ENCODE measurements at regions not wholly inside any gene's neighbourhood (a gene's known extent, or its start where the extent isn't known, plus 50 kb on each side); places are given as distances from the start of the nearest gene placed in this dataset.
"Not testable (repeated sequence)": the region's sequence is repeated elsewhere in the genome, so short reads cannot be mapped to it uniquely, and the experiment has no call there.

DNA sequence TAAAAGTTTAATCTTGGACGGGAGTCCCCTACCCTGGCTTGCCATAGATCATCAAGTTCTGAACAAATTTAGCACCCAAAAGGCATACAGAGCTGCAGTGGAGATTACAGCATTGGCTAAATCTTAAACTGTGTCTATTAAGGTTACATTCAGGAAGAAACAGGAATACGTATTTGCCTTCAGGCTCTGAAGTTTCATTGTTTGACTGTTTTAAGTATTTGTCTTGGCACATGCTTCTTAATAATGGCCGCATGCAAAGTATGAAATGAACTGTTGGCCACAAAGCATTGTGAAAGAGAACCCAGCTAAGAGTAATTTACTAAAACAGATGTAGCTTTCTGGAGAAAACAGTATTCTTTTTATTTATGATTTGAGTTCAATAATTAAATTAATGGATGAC, 63.9 kb upstream of the CNEP1R1 start:
- no peak overlapping the region for H3K4me3 ChIP-seq (ENCODE audit: low read depth in 2 of 2, low read length in 2 of 2)
- H3K36me3 ChIP-seq (ENCODE audit: control insufficient read depth, insufficient read depth, low read length): no peaks in the 10 kb centered on the region
- POLR2A ChIA-PET: no interaction called here
- H3K27ac ChIP-seq (ENCODE audit: low read length): no peak overlapping the region
- H3K4me1 ChIP-seq (ENCODE audit: control insufficient read depth, insufficient read depth, low read length): no peaks in the 10 kb centered on the region
- H3K9me3 ChIP-seq (ENCODE audit: control insufficient read depth, insufficient read depth, low read depth, low read length): no peaks in the 10 kb centered on the region
- TF ChIP-seq, protein P1, sequence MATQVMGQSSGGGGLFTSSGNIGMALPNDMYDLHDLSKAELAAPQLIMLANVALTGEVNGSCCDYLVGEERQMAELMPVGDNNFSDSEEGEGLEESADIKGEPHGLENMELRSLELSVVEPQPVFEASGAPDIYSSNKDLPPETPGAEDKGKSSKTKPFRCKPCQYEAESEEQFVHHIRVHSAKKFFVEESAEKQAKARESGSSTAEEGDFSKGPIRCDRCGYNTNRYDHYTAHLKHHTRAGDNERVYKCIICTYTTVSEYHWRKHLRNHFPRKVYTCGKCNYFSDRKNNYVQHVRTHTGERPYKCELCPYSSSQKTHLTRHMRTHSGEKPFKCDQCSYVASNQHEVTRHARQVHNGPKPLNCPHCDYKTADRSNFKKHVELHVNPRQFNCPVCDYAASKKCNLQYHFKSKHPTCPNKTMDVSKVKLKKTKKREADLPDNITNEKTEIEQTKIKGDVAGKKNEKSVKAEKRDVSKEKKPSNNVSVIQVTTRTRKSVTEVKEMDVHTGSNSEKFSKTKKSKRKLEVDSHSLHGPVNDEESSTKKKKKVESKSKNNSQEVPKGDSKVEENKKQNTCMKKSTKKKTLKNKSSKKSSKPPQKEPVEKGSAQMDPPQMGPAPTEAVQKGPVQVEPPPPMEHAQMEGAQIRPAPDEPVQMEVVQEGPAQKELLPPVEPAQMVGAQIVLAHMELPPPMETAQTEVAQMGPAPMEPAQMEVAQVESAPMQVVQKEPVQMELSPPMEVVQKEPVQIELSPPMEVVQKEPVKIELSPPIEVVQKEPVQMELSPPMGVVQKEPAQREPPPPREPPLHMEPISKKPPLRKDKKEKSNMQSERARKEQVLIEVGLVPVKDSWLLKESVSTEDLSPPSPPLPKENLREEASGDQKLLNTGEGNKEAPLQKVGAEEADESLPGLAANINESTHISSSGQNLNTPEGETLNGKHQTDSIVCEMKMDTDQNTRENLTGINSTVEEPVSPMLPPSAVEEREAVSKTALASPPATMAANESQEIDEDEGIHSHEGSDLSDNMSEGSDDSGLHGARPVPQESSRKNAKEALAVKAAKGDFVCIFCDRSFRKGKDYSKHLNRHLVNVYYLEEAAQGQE (IDR thresholded peaks at IDR 0.05; ENCODE audit: insufficient read depth in 1 of 2, low read depth in 2 of 2, low read length in 1 of 2): no peak
- no peak for TF ChIP-seq POLR2AphosphoS5 (IDR thresholded peaks at IDR 0.05; ENCODE audit: low read depth, low read length)
- no peak for TF ChIP-seq TCF7L2 (IDR thresholded peaks at IDR 0.05; ENCODE audit: low read depth, low read length)
- no peak for TF ChIP-seq SIN3A (IDR thresholded peaks at IDR 0.05; ENCODE audit: borderline replicate concordance, insufficient read depth, low read depth, low read length)
- TF ChIP-seq CTCF (IDR thresholded peaks at IDR 0.05): no peak
- DNase-seq (ENCODE audit: low read depth, low spot score) (no peak), ATAC-seq (no peak)
- no TSS peak for BruUV-seq (replicated peaks)
- H3K27me3 ChIP-seq (ENCODE audit: control insufficient read depth, insufficient read depth, low read length): no peaks in the 10 kb centered on the region
- in situ Hi-C loops (cut with HindIII; ENCODE audit: low pct_unique_long_range_greater_than_20kb, low sequenced_read_pairs) (no loop called here), intact Hi-C loops (cut with micrococcal nuclease; ENCODE audit: unreplicated experiment) (no loop called here)
- CTCF ChIA-PET: no interaction called here

GRCh38 chr16:49962566-49962965, 62.5 kb upstream of the CNEP1R1 start:
- BruUV-seq (replicated peaks); DNase-seq (ENCODE audit: low read depth, low spot score); H3K4me1 ChIP-seq (ENCODE audit: control insufficient read depth, insufficient read depth, low read length); H3K27me3 ChIP-seq (ENCODE audit: control insufficient read depth, insufficient read depth, low read length); H3K27ac ChIP-seq (ENCODE audit: low read length); ATAC-seq; H3K4me3 ChIP-seq (ENCODE audit: low read depth in 2 of 2, low read length in 2 of 2); CTCF ChIA-PET; in situ Hi-C loops (cut with HindIII; ENCODE audit: low pct_unique_long_range_greater_than_20kb, low sequenced_read_pairs); H3K36me3 ChIP-seq (ENCODE audit: control insufficient read depth, insufficient read depth, low read length); intact Hi-C loops (cut with micrococcal nuclease; ENCODE audit: unreplicated experiment); H3K9me3 ChIP-seq (ENCODE audit: control insufficient read depth, insufficient read depth, low read depth, low read length); POLR2A ChIA-PET: not testable (repeated sequence)

GRCh38 chr16:49964316-49964715, 60.7 kb upstream of the CNEP1R1 start:
- CTCF ChIA-PET: no interaction called here
- ATAC-seq: no peak
- Histone ChIP-seq H3K36me3 (ENCODE audit: control insufficient read depth, insufficient read depth, low read length) (no peaks in the 10 kb centered on the region), H3K9me3 (ENCODE audit: control insufficient read depth, insufficient read depth, low read depth, low read length) (no peaks in the 10 kb centered on the region), H3K27ac (ENCODE audit: low read length) (no peak overlapping the region), H3K4me1 (ENCODE audit: control insufficient read depth, insufficient read depth, low read length) (no peaks in the 10 kb centered on the region), H3K27me3 (ENCODE audit: control insufficient read depth, insufficient read depth, low read length) (no peaks in the 10 kb centered on the region), H3K4me3 (ENCODE audit: low read depth in 2 of 2, low read length in 2 of 2) (no peak overlapping the region)
- POLR2A ChIA-PET: no interaction called here
- TF ChIP-seq CTCF (IDR thresholded peaks at IDR 0.05) (no peak), POLR2AphosphoS5 (IDR thresholded peaks at IDR 0.05; ENCODE audit: low read depth, low read length) (no peak), SIN3A (IDR thresholded peaks at IDR 0.05; ENCODE audit: borderline replicate concordance, insufficient read depth, low read depth, low read length) (no peak), TCF7L2 (IDR thresholded peaks at IDR 0.05; ENCODE audit: low read depth, low read length) (no peak)
- TF ChIP-seq, protein P1 (IDR thresholded peaks at IDR 0.05; ENCODE audit: insufficient read depth in 1 of 2, low read depth in 2 of 2, low read length in 1 of 2): no peak
- in situ Hi-C loops (cut with HindIII; ENCODE audit: low pct_unique_long_range_greater_than_20kb, low sequenced_read_pairs) (no loop called here), intact Hi-C loops (cut with micrococcal nuclease; ENCODE audit: unreplicated experiment) (no loop called here)
- DNase-seq (ENCODE audit: low read depth, low spot score): no peak
- no TSS peak for BruUV-seq (replicated peaks)
